Amygdala (tissue), 56 donors: ENCODE measurements at regions not wholly inside any gene's neighbourhood (a gene's known extent, or its start where the extent isn't known, plus 50 kb on each side); places are given as distances from the start of the nearest gene placed in this dataset.

Source experiments
- DNase-seq, 56 donors: peaks; one replicate each; lab custom pipeline; 2025; lab: John Stamatoyannopoulos, UW

- no peak for DNase-seq
These were observed 351.9 kb downstream of the EFNB2 start for GRCh38 chr13:106183410-106184065.

- DNase-seq, result no peak
These were observed 353.1 kb downstream of the EFNB2 start for GRCh38 chr13:106182404-106182803.

- DNase-seq, result no peak
These were observed 356.6 kb downstream of the EFNB2 start for GRCh38 chr13:106178816-106179215.

GRCh38 chr13:106177146-106177545 is 358.3 kb downstream of the EFNB2 start:
- no peak for DNase-seq

- no peak for DNase-seq
These were observed 359.3 kb downstream of the EFNB2 start for GRCh38 chr13:106176117-106176516.

GRCh38 chr13:106173891-106174610 is 361.4 kb downstream of the EFNB2 start:
- no peak for DNase-seq

GRCh38 chr13:106173346-106173745 is 362.1 kb downstream of the EFNB2 start:
- DNase-seq, result no peak

GRCh38 chr13:106172176-106172905 is 363.1 kb downstream of the EFNB2 start:
- no peak for DNase-seq

- DNase-seq, result no peak
These were observed 372.0 kb downstream of the EFNB2 start for GRCh38 chr13:106163426-106163825.

GRCh38 chr13:106161146-106161545 is 374.3 kb downstream of the EFNB2 start:
- peak in 3 of 56 donors; percentile 3 to 5 (median 3) for DNase-seq

GRCh38 chr13:106159295-106160195 is 375.9 kb downstream of the EFNB2 start:
- DNase-seq, result peak in 1 of 56 donors; percentile 0

GRCh38 chr13:106156468-106156867 is 379.0 kb downstream of the EFNB2 start:
- DNase-seq, result no peak

GRCh38 chr13:106155411-106155810 is 380.1 kb downstream of the EFNB2 start:
- DNase-seq, result no peak

- no peak for DNase-seq
These were observed 381.6 kb downstream of the EFNB2 start for GRCh38 chr13:106153876-106154275.

- DNase-seq, result no peak
These were observed 382.4 kb downstream of the EFNB2 start for GRCh38 chr13:106153041-106153440.

- no peak for DNase-seq
These were observed 383.4 kb downstream of the EFNB2 start for GRCh38 chr13:106152047-106152446.

GRCh38 chr13:106151056-106151699 is 384.3 kb downstream of the EFNB2 start:
- DNase-seq, result no peak

- no peak for DNase-seq
These were observed 389.2 kb downstream of the EFNB2 start for GRCh38 chr13:106145997-106146864.

- DNase-seq, result no peak
These were observed 390.4 kb downstream of the EFNB2 start for GRCh38 chr13:106145070-106145469.
